Neural progenitor cell (in vitro differentiated cells): ENCODE measurements at regions not wholly inside any gene's neighbourhood (a gene's known extent, or its start where the extent isn't known, plus 50 kb on each side); places are given as distances from the start of the nearest gene placed in this dataset.

Source experiments
- EZH2 ChIP-seq: fragments of 200-600 bp; sonication (generic); IDR thresholded peaks from 2 replicates; pipeline ENCODE4 v1.6.1; 2017; ENCODE audit warnings: antibody characterized with exemption, mild to moderate bottlenecking, moderate library complexity
- EZH2phosphoT487 ChIP-seq: fragments of 200-600 bp; sonication (generic); IDR thresholded peaks from 2 replicates; pipeline ENCODE4 v1.6.1; 2017; ENCODE audit warnings: antibody characterized with exemption
- TF ChIP-seq, protein P1 (sequence below): fragments of 200-600 bp; sonication (generic); IDR thresholded peaks from 2 replicates; pipeline ENCODE4 v1.5.1; 2017; ENCODE audit warnings: antibody characterized with exemption, mild to moderate bottlenecking

DNA sequence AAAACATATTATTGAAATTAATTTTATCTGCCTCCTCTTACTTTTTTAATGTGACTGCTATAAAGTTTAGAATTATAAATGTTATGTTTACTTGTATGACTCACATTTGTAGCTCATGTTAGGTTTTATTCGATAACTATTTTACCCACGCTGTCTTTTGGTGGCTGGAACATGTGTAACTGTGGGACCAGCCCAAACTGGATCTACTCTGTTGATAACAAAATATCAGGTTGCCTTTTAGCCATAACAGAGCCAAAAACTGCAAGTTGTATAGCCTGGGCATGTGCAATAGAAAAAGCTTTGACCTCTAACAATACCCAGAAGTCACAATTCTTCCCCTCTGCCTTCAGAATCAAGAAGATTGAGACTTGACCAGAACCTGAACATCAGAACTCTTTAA is 356.5 kb downstream of the PRELID2 start:
- TF ChIP-seq, protein P1, sequence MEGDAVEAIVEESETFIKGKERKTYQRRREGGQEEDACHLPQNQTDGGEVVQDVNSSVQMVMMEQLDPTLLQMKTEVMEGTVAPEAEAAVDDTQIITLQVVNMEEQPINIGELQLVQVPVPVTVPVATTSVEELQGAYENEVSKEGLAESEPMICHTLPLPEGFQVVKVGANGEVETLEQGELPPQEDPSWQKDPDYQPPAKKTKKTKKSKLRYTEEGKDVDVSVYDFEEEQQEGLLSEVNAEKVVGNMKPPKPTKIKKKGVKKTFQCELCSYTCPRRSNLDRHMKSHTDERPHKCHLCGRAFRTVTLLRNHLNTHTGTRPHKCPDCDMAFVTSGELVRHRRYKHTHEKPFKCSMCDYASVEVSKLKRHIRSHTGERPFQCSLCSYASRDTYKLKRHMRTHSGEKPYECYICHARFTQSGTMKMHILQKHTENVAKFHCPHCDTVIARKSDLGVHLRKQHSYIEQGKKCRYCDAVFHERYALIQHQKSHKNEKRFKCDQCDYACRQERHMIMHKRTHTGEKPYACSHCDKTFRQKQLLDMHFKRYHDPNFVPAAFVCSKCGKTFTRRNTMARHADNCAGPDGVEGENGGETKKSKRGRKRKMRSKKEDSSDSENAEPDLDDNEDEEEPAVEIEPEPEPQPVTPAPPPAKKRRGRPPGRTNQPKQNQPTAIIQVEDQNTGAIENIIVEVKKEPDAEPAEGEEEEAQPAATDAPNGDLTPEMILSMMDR: no peak
- TF ChIP-seq EZH2: no peak
- no peak for TF ChIP-seq EZH2phosphoT487
